ENCODE measurements at regions not wholly inside any gene's neighbourhood (a gene's known extent, or its start where the extent isn't known, plus 50 kb on each side); places are given as distances from the start of the nearest gene placed in this dataset.

- TF ChIP-seq CTCF (conservative IDR thresholded peaks at IDR 0.05 in 1 of 2, IDR thresholded peaks at IDR 0.05 in 1 of 2; ENCODE audit: extremely low read depth in 1 of 2, insufficient read depth in 1 of 2, low read depth in 1 of 2, low read length in 2 of 2) (no peak), EZH2 (IDR thresholded peaks at IDR 0.05; ENCODE audit: borderline replicate concordance, low read length) (no peak)
These were observed 61.6 kb downstream of the ARL4A start for GRCh38 chr7:12749069-12749468.
